ENCODE measurements at regions not wholly inside any gene's neighbourhood (a gene's known extent, or its start where the extent isn't known, plus 50 kb on each side); places are given as distances from the start of the nearest gene placed in this dataset.
"Not testable (repeated sequence)": the region's sequence is repeated elsewhere in the genome, so short reads cannot be mapped to it uniquely, and the experiment has no call there.

GRCh38 chr13:84630476-84630875 lies 748.2 kb upstream of the SLITRK1 start:
- no peak for DNase-seq

GRCh38 chr13:84616864-84617263 lies 734.6 kb upstream of the SLITRK1 start:
- DNase-seq, result no peak

- DNase-seq, result no peak
Measured at GRCh38 chr13:84609716-84610115, 727.4 kb upstream of the SLITRK1 start.

GRCh38 chr13:84607261-84608013 lies 725.2 kb upstream of the SLITRK1 start:
- no peak for DNase-seq

GRCh38 chr13:84606616-84607015 lies 724.3 kb upstream of the SLITRK1 start:
- no peak for DNase-seq

GRCh38 chr13:84605927-84606326 lies 723.7 kb upstream of the SLITRK1 start:
- no peak for DNase-seq

GRCh38 chr13:84591444-84591843 lies 709.2 kb upstream of the SLITRK1 start:
- DNase-seq, result no peak

- DNase-seq, result no peak
Measured at GRCh38 chr13:84590663-84591062, 708.4 kb upstream of the SLITRK1 start.

- DNase-seq, result no peak
Measured at GRCh38 chr13:84588023-84588422, 705.7 kb upstream of the SLITRK1 start.

GRCh38 chr13:84579901-84580300 lies 697.6 kb upstream of the SLITRK1 start:
- DNase-seq, result not testable (repeated sequence)

GRCh38 chr13:84574851-84575250 lies 692.6 kb upstream of the SLITRK1 start:
- DNase-seq, result no peak

- DNase-seq, result no peak
Measured at GRCh38 chr13:84571264-84571663, 689.0 kb upstream of the SLITRK1 start.

GRCh38 chr13:84570831-84571230 lies 688.6 kb upstream of the SLITRK1 start:
- DNase-seq, result no peak

GRCh38 chr13:84569366-84569765 lies 687.1 kb upstream of the SLITRK1 start:
- no peak for DNase-seq

GRCh38 chr13:84567848-84568247 lies 685.6 kb upstream of the SLITRK1 start:
- peak; percentile 54 for DNase-seq

- no peak for DNase-seq
Measured at GRCh38 chr13:84566780-84567179, 684.5 kb upstream of the SLITRK1 start.

GRCh38 chr13:84563611-84564010 lies 681.3 kb upstream of the SLITRK1 start:
- no peak for DNase-seq

- no peak for DNase-seq
Measured at GRCh38 chr13:84553227-84553626, 671.0 kb upstream of the SLITRK1 start.

- no peak for DNase-seq
Measured at GRCh38 chr13:84543962-84544361, 661.7 kb upstream of the SLITRK1 start.

GRCh38 chr13:84542348-84542747 lies 660.1 kb upstream of the SLITRK1 start:
- DNase-seq, result no peak

- no peak for DNase-seq
Measured at GRCh38 chr13:84536906-84537305, 654.6 kb upstream of the SLITRK1 start.

- no peak for DNase-seq
Measured at GRCh38 chr13:84528408-84529070, 646.3 kb upstream of the SLITRK1 start.

GRCh38 chr13:84525865-84526264 lies 643.6 kb upstream of the SLITRK1 start:
- no peak for DNase-seq

- DNase-seq, result no peak
Measured at GRCh38 chr13:84524586-84524985, 642.3 kb upstream of the SLITRK1 start.

- no peak for DNase-seq
Measured at GRCh38 chr13:84500016-84500415, 617.7 kb upstream of the SLITRK1 start.

Data from SIG-M5 (cell line).